ENCODE measurements at regions not wholly inside any gene's neighbourhood (a gene's known extent, or its start where the extent isn't known, plus 50 kb on each side); places are given as distances from the start of the nearest gene placed in this dataset.

DNA sequence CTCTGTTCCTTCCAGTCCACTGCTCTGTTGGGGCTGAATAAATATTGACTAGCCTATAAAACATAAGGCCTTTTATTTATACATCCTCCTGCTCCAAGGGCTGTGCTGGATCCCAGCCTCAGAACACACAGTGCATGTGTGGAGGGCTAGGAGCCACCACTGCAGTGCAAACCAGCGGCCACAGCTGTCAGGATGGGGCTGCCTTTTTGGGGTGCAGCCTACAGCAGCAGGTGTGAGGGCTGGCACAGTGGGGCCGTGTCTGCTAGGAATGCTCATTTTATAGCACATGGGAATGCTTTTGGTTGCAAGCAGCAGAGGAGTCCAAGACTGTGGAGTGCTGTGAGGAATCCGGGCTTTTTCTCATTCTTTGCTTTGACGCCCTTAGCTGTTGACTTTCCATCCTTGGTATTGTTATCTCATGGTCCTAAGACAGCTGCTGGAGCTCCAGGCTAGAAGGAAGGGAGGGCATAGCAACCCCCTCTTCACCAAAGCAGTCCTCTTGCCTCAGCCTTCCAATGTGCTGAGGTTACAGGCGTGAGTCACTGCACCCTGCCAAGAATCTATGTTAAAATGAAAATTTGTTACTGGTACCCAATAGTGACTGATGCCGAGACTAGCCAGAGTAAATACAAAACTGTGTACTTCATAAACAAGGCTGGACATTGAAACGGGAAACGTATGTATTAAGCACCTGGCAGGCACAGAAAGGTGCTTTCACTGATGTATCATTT, 334.3 kb upstream of the GATB start:
- DNase-seq (ENCODE audit: low spot score), result no peak

DNA sequence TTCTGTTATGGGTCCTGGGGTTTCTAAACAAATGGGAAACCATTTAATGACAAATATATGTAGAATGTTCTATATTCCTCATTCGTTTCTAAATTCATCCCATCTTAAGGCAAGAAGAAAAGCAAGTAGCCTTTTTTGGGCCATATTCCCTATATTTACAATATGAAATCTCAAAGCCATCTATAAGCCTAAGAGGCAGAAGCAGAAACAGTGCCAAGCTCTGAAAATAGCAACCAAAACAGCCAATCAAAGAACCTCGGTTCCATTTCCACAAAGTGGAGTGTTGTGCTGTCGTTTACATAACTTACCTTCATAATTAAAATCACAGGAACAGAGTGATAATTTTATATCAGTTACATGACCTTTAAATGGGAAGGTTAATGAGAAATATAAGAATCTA, 330.6 kb upstream of the GATB start:
- DNase-seq (ENCODE audit: low spot score), result no peak

DNA sequence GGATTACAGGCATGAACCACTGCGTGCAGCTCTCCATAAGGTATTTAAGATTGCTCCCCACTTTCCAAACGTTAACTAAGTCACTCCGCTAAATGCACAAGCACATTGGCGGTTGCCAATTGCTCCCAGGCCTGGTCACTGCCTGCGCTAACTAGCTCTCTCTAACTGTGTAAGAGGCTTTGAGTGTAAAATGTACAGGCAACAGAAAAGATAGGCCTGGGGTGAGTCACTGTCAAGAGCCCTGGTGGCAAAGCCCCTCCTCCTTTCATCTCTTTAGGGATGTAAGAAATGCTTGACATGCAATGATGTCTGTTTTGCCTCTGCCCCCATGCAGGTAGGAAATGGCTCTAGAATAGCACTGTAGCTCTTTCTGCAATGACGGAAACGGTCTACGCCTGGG, 329.7 kb upstream of the GATB start:
- DNase-seq (ENCODE audit: low spot score), result no peak

DNA sequence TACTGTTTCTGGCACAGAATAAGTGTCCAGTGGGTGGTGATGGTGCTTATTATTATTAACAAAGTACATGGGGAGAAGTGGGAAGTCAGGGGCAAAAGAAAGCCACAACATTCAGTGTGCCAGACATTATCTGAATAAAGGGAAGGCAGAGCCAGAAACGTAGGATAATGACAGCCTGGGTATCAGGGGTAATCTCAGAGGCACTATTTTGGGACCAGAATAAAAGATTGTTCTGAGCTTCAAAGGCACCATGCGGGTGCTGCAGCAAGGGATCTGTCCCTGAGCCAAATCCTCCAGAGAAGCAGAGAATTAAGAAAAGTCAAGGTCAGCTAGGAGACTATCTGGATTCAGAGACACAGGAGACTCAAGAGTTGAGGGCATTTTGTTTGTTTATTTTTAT, 328.8 kb upstream of the GATB start:
- no peak for DNase-seq (ENCODE audit: low spot score)

DNA sequence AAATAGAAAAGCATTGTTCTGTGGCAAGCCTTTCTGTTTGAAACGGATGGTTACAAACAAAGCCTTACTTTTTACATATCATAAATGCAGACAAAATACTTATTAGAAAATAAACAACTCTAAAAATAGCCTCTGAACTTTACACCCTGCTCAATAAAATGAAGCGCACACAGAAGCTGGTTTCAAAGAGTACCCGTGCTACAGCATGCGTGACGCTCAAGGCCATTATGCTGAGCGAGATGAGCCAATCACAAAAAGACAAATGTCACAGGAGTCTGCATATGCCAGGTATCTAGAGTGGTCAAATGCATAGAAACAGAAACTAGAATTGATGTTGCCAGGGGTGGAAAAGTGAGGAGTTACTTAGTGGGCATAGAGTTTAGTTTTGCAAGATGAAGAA, 326.5 kb upstream of the GATB start:
- DNase-seq (ENCODE audit: low spot score), result no peak

DNA sequence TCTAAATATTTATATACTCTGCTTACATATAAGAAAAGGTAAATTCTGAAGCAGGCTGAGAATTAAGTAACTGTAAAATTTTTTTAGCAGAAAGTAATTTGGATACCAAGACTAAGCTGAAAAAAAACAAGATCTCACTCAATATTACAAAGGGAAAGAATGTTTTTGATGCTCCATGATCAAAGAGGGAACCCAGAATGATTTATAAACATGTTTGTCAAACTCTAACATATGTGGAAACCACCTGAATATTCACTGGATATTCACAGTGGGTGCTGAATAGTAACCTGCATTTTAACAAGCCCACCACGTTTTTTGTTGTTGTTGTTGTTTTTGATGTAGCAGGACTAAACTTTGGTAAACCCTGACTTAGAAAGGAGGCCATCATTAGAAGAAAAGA, 324.9 kb upstream of the GATB start:
- DNase-seq (ENCODE audit: low spot score), result no peak

DNA sequence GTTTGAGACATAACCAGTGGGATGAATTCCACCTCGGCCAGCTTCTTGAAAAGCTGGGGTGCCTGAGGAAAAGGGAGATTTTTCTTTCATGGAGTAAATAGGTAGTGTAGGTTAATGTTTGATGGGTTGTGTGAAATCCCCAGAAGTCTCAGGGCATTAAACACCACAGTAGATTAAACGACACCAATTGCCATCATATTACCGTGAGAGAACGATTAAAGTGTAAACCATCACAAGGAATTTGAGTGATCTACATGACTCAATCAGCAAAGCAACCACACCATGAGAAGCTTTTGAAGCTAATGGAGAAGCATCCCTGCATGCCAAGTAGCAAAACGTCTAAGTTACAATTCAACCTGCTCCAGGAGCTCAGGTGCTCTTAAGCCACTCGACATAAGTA, 322.5 kb upstream of the GATB start:
- no peak for DNase-seq (ENCODE audit: low spot score)

DNA sequence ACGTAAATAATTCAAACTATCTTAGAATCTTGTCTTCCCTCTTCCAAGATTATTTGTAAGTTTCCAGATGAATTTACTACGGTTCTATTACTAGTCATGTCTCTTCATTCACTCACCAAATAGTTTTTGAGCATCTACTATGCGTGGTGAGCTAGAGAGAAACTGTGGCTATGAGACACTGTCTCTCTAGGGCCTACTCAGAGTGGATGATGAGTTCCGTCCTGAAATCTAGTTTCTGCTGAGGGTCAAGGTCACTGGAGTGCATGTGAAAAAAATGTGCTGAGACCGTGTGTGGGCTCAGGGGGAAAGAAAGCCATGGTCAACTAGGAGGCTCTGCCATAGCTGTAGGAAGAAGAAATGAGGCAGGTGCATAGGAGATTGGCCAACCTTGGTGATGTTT, 320.2 kb upstream of the GATB start:
- no peak for DNase-seq (ENCODE audit: low spot score)

DNA sequence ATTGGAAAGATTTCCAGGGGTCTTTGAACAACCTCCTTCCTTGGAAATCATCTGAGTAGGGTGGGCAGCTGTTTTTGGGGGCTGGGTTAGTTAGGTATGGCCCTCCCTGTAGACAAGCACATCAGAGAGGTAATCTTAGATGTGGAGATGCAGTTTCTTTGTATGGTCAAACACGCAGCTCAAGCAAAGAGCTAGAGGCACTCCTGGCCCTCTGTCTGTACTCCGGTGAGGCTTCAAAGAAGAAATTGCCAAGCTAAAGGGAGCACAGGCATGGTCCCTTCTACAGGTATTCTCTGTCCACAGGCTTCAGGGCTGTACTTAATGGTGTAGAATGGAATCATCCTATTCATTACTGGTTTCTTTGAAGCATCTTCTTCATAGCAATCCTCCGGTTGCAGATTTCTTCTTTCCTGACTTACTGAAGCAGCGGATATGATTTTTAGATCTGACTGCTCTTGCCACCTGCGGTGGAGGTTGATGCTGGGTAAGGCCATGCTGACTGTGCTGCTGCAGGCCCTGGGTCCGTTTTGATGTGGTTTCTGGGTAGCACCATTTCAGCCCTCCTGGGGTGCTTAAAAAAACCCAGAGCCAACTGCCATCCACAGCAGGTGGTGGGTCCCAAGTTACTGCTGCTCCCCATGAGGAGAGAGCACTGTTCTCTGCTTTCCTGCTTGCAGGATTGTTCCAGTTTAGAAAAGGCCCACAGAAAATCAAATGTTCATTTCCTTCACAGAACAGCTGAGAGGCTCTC, 318.9 kb upstream of the GATB start:
- DNase-seq (ENCODE audit: low spot score), result no peak

DNA sequence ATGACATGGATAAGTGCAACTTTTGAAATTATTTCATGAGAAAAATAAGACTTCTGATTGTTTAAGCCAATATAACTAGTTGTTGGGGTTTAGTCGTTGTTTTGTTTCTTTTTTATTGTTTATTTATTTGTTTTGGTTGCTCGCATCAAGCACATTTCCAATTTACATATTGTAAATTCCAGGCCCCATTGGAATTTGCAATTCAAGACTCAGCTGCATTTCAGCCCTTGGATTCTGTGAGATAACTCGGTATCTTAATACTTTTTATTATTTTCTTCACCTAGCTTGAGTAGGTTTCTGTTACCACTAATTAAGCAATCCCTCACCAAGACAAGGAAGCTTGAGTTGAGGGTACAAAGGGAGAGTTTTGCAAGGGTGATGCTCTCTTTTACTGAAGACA, 318.3 kb upstream of the GATB start:
- no peak for DNase-seq (ENCODE audit: low spot score)

DNA sequence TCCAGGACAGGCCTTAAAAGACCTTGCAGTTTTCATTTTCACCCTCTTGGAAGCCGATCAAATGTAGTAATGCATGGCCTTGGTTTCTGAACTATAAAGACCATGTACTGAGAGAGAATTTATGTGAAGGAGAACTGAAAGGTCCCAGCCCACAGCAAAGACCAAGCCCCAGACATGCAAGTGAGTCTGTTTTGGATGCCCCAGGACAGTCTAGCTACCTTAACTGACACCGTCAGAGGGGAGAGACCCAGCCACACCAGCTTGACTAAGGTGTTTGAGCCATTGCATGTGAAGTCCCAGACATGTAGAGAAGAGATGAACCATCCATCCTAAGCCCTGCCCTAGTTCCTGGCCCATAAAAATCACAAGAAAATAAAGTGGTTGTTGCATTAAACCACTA, 316.8 kb upstream of the GATB start:
- DNase-seq (ENCODE audit: low spot score), result no peak

DNA sequence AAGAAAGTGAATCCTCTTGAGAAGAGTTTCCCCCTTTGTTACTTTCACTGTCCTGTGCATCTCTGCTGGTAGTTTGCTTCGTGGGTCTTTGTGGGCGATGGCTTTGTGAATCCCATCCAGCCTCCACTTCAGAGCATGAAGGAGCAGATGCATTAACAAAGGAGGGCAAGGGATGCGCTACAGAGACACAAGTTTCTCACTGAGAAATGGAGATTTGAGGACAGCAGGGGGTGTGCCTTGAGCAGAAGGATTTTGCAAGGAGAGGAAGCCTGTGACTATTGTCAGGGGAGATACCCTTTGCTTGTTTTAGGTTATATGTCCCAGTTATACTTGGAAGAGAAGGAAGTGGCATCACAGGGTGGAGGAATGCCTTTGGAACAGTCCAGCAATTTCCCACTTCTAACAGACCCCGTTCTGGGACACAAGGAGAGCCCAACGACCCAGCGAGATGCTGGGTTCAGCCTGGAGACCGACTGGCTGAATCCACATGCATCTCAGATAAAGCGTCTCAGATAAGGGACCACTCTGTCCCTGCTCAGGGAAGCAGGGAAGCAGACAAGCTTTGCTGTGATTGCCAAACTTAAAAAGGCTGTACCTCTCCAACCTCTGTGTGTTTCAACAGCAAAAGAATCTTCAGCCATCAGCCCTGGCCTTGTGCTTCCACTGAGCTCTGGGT, 314.6 kb upstream of the GATB start:
- DNase-seq (ENCODE audit: low spot score), result no peak

DNA sequence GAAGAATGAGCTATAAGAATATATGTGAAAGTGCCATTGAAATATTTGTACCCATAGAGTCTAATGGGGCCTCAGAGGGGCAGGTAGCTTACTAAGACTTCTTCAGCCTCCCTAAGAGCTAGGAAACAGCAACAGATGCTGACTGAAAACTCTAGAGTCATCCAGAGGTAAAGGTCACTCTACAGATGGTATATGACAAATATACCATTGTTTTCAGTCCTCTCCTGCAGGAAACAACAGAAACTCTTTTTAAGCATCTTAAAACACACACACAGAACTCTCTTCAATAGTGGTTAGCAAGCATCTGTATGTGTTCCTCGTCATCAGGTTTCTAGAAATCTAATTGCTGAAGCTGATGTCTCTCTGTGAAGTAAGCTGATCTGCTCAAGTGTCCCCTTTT, 313.8 kb upstream of the GATB start:
- DNase-seq (ENCODE audit: low spot score), result no peak

DNA sequence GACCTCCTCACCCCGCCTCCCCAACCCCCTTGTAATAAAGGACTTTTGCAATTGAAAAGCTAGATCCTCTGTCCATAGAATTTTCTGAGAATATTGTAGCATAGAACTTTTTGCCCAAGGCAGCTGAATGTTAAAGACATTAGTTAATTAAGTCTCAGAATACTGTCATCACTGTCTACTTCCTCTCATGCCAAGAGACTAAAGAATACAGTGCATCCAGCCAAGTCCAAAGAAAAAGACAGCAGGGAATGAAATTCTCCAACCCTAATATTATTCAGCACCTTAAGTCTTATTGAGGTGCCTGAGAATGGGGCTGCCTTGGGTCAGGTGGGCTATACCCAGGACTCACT, 313.3 kb upstream of the GATB start:
- no peak for DNase-seq (ENCODE audit: low spot score)

DNA sequence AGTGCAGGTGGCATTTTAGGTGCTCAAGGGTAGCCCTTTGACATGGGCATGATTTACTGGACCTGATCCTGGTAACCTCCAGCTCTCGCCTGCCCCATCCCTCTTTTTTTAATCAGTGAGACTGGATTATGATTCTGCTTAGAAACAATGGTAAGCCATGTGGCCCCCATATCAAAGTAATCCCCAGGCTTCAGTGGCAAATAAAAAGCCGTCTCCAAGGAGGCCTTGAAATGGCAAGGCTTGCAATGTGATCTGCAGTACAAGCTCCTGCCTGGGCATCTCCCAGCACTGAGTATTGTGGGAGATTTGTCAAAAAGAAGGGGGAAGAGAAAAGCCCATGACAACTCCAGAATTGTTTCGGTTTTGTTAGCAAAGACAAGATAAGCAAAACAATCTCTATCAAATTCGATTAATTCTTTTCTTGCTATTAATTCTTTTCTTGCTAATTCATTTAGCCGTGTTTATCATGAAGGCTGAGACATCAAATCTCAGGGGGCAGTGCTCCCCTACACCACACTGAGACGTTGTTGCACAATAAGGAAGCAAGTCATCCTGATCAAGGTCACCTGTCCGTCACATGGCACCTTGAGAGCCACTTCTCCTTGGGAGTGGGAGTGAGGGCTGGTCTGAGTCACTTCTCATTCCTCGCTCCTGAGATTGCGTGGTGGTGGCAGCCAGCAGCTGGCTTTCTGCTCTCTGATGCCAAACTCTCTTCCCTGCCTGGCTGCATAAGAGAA, 312.7 kb upstream of the GATB start:
- no peak for DNase-seq (ENCODE audit: low spot score)

DNA sequence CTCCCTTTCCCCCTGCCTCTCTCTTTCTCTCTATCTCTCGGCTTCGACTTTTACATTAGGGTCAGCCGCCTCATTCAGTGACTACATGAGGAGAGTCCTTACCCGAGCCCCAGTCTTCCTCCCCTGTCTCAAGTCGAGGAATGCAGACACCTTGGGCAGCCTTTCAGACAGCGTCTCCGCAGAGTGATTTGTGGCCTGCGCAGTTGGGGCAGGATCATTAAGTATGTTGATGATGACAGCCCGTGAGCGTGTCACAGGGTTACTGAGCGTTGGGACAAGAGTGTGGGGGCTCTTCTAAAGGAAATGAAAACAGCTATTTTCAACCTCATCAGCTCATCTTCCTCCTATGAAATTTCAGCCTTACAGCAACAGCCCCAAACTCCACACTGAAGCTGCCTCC, 312.1 kb upstream of the GATB start:
- DNase-seq (ENCODE audit: low spot score), result no peak

DNA sequence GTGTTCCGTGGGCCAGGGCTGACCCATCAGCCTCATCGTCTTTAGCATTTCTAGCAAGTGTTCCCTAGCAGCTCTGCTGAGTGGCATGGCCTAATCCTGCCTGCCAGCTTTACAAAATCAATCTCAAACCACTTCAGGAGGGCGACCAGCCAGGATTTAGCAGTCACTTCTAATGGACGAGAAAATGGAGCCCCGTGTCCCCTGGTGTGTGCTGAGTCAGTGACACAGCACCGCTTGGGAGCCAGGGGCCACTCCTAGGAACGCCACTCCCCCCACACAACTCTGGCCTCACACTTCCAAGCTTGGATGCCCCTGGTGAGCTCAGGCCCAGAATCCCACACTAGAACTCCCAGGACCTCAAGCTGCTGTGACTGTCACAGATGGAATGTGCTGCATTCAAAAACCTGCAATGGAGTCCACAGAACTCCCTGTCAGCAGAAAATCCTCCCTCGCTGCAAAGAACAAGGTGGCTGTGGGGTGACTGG, 311.2 kb upstream of the GATB start:
- DNase-seq (ENCODE audit: low spot score), result no peak

DNA sequence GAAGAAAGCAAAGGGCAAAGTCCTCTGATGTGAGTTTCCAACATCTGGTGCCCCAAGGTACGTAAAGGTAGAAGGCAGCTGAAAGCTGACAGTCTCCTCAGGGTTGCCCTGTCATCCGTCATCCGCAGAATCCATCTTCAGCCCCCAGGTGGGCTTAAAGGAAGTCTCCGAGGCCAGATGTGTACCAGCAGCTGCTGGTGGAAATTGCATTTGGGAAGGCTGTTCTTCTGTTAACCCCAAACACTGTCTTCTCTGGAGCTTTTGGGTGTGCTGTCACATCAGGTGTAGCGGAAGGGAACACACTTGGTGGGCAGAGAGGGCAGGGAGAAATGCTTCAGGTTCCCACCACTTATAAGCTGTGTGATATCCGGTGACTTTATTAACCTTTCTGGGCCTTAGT, 310.0 kb upstream of the GATB start:
- DNase-seq (ENCODE audit: low spot score), result no peak

DNA sequence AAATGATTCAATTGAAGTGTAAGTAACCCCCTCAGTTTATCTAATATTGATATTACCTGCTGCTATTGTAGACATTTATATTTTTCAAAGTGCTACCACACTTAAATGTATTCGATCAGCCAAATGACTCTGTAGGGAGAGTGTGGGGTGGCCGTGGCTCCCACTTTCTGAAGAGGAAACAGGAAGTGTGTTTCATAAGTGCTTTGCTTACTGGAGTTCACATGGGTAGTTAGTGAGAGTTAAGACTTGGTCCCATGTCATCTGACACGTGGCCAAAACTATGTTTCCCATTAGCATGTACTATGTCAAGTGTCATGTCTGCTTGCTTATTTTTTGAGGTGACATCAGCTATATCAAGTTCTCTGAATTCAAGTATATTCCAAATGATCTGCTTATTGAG, 308.1 kb upstream of the GATB start:
- DNase-seq (ENCODE audit: low spot score), result no peak

DNA sequence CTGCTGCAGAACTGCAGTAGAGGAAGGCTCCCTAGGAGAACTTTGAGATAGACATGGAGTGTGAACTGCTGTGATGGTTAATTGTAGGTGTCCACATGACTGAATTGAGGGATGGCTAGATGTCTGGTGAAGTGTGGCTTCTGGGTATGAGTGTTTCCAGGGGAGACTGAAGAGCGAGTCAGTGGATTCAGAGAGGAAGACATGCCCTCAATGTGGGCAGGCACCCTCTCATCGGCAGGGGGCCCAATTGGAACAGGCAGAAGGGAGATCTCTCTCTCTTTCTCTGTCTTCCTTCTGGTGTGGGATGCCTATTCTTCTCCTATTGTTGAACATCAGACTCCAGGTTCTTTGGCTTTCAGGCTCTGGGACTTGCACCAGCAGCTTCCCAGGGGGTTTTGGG, 304.7 kb upstream of the GATB start:
- no peak for DNase-seq (ENCODE audit: low spot score)

DNA sequence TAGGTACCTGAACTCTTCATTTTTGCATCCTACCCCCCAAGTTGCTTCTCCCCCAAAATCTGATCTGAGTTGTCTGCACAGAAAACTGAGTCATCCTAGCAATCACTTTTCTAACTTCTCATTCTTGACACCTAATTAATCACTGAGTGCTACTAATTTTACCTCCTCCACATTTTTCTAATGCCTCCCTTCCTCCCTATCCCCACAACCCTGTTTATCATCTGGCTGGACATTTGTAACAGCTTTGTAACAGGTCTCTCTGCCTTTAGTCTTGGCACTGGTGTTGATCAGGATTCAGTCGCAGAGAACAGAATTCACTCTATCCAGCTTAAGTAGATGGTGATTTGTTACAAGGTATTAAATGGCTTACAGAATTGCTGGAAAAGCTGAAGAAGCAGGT, 303.9 kb upstream of the GATB start:
- DNase-seq (ENCODE audit: low spot score), result no peak

DNA sequence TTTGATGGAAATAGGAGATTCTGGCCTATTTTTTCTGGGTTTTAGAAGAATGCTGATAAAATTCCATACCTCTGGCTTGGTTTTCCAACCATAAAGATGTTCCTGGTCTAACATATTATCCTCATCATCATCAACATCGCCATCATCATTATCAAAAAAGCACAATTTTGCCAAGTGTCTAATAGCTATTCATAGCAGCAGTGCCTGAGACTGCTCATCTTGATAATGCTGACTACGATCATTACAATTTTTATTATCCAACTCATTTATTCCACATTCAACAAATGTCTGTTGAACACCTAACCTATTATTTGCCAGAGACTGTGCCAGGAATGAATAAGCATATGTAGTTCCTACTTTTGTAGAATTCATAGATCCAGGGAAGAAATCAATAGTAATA, 303.5 kb upstream of the GATB start:
- no peak for DNase-seq (ENCODE audit: low spot score)

Data from hepatic stellate cell (primary cell).